A549 (cell line): ENCODE measurements at regions not wholly inside any gene's neighbourhood (a gene's known extent, or its start where the extent isn't known, plus 50 kb on each side); places are given as distances from the start of the nearest gene placed in this dataset.

Source experiments
- CBX8 ChIP-seq: fragments of 200-600 bp; sonication (generic); IDR thresholded peaks from 2 replicates; pipeline ENCODE4 v1.6.1; 2016
- E2F6 ChIP-seq: IDR thresholded peaks from 2 replicates; pipeline ENCODE4 v1.6.1; 2012; ENCODE audit warnings: low read depth, borderline replicate concordance
- EP300 ChIP-seq, 2 experiments: fragments of >200 bp; sonication (Bioruptor Twin); formaldehyde crosslinking; IDR thresholded peaks; 2 replicates in 1 of 2; 3 replicates in 1 of 2; pipeline ENCODE4 v1.6.1; 2016 to 2017
- HOXA7 ChIP-seq: fragments of 250-450 bp; sonication (Bioruptor Pico); IDR thresholded peaks from 2 replicates; pipeline ENCODE4 v1.5.0; 2020; ENCODE audit warnings: mild to moderate bottlenecking, moderate library complexity
- JUN ChIP-seq, 2 experiments: fragments of >200 bp; sonication (Bioruptor Twin); formaldehyde crosslinking; IDR thresholded peaks; 2 replicates in 1 of 2; 3 replicates in 1 of 2; pipeline ENCODE4 v1.6.1; 2016 to 2017
- KDM1A ChIP-seq: fragments of 200-600 bp; sonication (generic); IDR thresholded peaks from 2 replicates; pipeline ENCODE4 v1.6.1; 2016; ENCODE audit warnings: low read depth, mild to moderate bottlenecking
- MAFK ChIP-seq: fragments of 450-650 bp; IDR thresholded peaks from 2 replicates; pipeline ENCODE4 v1.6.1; 2014; ENCODE audit not compliant: partially characterized antibody
- MYC ChIP-seq: IDR thresholded peaks from 2 replicates; pipeline ENCODE4 v1.6.1; 2012; ENCODE audit warnings: mild to moderate bottlenecking, inconsistent platforms, low read length, improper control_type of control experiment, borderline replicate concordance
- PHF8 ChIP-seq: fragments of 200-600 bp; sonication (generic); IDR thresholded peaks from 2 replicates; pipeline ENCODE4 v1.6.1; 2016; ENCODE audit warnings: low read depth, mild to moderate bottlenecking, antibody characterized with exemption, moderate library complexity, borderline replicate concordance
- POLR2A ChIP-seq: IDR thresholded peaks from 2 replicates; pipeline ENCODE4 v1.6.1; 2012; ENCODE audit warnings: mild to moderate bottlenecking, low read length
- TF ChIP-seq, protein P1 (sequence below): fragments of >200 bp; sonication (Bioruptor Twin); formaldehyde crosslinking; IDR thresholded peaks from 3 replicates; pipeline ENCODE4 v1.5.1; 2016
- TF ChIP-seq, protein P2 (sequence below): fragments of 450-650 bp; IDR thresholded peaks from 2 replicates; pipeline ENCODE4 v1.6.1; 2014; ENCODE audit warnings: antibody characterized with exemption

GRCh38 chr3:193865896-193866480 is 270.0 kb upstream of the HES1 start:
- no peak for TF ChIP-seq POLR2A
- no peak for TF ChIP-seq EP300 (IDR thresholded peaks at IDR 0.05)
- TF ChIP-seq MYC = no peak
- no peak for TF ChIP-seq PHF8
- TF ChIP-seq, protein P1, sequence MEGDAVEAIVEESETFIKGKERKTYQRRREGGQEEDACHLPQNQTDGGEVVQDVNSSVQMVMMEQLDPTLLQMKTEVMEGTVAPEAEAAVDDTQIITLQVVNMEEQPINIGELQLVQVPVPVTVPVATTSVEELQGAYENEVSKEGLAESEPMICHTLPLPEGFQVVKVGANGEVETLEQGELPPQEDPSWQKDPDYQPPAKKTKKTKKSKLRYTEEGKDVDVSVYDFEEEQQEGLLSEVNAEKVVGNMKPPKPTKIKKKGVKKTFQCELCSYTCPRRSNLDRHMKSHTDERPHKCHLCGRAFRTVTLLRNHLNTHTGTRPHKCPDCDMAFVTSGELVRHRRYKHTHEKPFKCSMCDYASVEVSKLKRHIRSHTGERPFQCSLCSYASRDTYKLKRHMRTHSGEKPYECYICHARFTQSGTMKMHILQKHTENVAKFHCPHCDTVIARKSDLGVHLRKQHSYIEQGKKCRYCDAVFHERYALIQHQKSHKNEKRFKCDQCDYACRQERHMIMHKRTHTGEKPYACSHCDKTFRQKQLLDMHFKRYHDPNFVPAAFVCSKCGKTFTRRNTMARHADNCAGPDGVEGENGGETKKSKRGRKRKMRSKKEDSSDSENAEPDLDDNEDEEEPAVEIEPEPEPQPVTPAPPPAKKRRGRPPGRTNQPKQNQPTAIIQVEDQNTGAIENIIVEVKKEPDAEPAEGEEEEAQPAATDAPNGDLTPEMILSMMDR = no peak
- no peak for TF ChIP-seq CBX8
- TF ChIP-seq MAFK = no peak
- TF ChIP-seq JUN (IDR thresholded peaks at IDR 0.05) = no peak
- TF ChIP-seq, protein P2, sequence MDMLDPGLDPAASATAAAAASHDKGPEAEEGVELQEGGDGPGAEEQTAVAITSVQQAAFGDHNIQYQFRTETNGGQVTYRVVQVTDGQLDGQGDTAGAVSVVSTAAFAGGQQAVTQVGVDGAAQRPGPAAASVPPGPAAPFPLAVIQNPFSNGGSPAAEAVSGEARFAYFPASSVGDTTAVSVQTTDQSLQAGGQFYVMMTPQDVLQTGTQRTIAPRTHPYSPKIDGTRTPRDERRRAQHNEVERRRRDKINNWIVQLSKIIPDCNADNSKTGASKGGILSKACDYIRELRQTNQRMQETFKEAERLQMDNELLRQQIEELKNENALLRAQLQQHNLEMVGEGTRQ = no peak
- no peak for TF ChIP-seq E2F6
- TF ChIP-seq HOXA7 (CRISPR knock-in tag) = no peak
- no peak for TF ChIP-seq KDM1A
